GM21423 (cell line): ENCODE measurements at regions not wholly inside any gene's neighbourhood (a gene's known extent, or its start where the extent isn't known, plus 50 kb on each side); places are given as distances from the start of the nearest gene placed in this dataset.

Source experiments
- ATAC-seq: cut with Tn5 transposase; IDR thresholded peaks from one replicate; pipeline ENCODE4 v1.9.1; 2021; ENCODE audit warnings: mild to moderate bottlenecking, moderate library complexity; ENCODE audit not compliant: unreplicated experiment

GRCh38 chr3:118541796-118542195, 492.9 kb downstream of the IGSF11 start:
- no peak for ATAC-seq

DNA sequence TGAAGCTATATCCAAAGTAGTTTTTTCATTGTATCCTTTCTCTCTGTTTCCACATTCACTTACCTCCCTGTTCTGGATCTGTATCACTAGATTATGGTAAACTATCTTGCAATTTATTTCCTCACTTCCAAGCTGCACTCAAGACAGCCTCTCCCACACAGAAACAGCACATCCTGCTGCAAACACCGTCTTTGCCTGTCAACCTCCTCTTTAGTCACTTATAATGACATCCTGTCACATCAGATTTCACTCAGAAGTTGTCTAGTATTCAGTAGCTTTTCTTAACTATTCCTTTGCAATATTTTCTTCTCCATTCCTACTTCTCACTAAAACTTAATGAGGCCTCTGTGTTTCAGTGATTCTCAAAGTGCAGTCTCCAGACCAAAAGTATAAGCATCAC, 490.8 kb downstream of the IGSF11 start:
- ATAC-seq, result no peak

DNA sequence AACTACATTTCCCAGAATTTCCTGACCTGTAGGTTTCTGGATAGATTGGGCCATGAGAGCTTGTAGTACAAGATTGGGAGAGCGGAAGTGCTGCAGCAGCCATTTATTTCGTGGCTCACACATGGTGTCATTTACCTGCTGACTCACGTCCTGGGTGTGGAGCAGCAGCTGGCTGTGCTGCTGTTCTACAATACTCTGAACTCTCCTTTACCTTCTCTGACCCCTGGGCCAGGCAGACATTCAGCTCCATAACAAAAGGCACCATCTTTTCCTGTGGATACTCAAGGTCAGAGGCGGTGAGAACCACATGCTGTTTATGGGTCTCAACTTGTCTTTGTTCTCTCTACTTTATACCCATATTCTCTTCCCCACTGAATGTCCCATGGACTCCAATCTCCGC, 490.2 kb downstream of the IGSF11 start:
- ATAC-seq, result no peak

DNA sequence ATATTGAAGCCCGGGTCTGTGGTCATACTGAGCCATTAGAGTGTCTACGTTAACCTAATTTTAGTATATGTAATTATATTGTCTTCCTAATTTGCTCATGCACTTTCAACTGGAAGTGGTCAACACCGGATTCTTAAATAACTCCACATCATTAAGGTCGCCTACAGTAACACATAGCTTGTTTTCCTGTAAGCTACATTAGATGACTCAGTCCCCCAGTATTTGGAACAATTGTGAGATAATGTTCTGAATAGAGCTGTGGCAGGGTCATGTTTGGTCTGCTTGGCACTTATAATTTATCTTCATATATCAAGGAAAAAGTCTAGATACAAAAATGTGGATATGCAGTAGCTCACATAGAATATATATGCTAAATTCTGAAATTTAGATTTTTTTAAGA, 486.2 kb downstream of the IGSF11 start:
- ATAC-seq, result no peak

- no peak for ATAC-seq
Measured at GRCh38 chr3:118550122-118550521, 484.5 kb downstream of the IGSF11 start.

- ATAC-seq, result no peak
Measured at GRCh38 chr3:118550556-118550955, 484.1 kb downstream of the IGSF11 start.

- no peak for ATAC-seq
Measured at GRCh38 chr3:118554148-118554838, 480.4 kb downstream of the IGSF11 start.

DNA sequence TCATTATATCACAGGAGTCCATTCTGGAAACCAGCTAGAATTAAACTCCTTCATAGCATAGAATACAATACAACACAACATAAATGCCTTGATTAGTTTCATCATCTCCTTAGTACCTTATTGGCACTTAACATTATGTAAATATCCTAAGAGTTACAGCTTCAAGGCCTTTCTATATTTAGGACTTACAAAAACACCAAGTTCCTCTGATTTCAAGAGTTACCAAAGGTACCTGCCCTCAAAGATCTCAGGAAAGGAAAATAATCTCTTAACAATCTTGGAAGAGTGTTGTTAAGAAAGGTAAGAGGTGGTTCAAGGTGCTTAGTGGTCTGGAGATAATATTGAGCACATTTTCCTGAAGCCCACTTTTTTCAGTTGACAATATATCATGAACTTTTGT, 477.7 kb downstream of the IGSF11 start:
- ATAC-seq, result no peak

- ATAC-seq, result no peak
Measured at GRCh38 chr3:118557513-118557912, 477.1 kb downstream of the IGSF11 start.

- ATAC-seq, result no peak
Measured at GRCh38 chr3:118559286-118559685, 475.4 kb downstream of the IGSF11 start.

DNA sequence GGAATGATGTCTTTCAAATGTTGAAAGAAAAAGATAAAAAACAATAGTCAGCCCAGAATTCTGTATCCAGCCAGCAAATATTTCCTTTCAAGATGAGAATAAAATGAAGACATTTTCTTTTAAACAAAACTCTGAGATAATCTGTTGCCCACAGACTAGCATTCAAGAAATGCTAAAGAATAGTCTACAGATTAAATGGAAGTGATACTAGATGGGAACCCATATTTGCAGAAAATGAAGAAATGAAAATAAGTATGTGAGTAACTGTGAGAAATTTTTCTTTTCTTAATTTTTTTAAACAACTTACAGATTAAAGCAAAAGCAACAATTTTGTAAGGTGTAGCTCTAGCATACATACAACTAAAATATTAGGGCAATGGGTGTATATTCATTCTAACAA, 469.8 kb downstream of the IGSF11 start:
- ATAC-seq, result no peak

GRCh38 chr3:118573912-118574311, 460.7 kb downstream of the IGSF11 start:
- ATAC-seq, result no peak

- ATAC-seq, result no peak
Measured at GRCh38 chr3:118577055-118577777, 457.4 kb downstream of the IGSF11 start.

- ATAC-seq, result no peak
Measured at GRCh38 chr3:118578559-118578958, 456.1 kb downstream of the IGSF11 start.

DNA sequence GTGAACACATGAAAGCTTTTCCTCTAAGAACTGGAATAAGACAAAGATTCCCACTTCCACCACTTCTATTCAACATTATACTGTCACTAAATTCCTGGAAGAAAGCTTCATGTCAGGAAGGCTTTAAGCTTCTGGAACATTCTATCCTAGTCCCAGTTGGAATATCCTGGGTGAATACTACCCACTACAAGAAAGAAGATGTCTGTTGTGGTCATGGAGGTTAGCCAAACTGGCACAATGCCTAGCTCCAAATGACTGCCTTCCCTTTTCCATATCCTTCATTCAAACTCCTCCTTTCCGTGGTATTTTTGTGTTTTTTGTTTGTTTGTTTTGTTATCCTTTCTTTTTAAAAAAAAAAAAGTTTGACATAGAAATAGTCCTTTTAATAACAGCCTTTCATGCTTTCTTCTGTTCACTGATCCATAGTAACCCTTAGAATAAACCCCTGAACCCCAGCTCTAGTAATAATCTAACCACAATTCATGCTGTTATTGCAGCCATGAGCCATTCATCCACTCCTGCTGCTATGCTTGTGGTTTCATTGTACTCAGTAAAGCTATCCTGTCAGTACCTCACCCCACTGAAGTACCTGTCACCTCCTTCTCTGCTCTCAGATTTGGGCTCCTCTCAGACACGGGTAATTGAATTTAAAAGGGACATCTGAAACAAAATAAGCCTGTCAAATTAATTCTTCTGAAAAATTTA, 447.5 kb downstream of the IGSF11 start:
- ATAC-seq, result no peak

DNA sequence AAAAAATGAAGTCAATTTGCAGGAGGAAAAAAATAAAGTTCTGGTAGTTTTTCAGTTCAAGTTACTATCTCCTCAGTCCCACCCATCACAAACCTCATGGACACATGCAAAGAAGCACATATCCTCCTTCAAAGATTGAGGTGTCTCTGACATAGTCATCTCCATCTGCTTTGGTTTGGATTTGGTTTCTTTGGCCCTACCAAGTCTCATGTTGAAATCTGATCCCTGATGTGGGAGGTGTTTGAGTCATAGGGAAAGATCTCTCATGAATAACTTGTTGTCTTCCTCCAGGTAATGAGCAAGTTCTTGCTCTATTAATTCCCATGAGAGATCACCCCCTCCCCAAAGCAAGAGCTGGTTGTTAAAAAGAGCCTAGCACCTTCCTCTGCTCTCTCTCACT, 446.8 kb downstream of the IGSF11 start:
- no peak for ATAC-seq

DNA sequence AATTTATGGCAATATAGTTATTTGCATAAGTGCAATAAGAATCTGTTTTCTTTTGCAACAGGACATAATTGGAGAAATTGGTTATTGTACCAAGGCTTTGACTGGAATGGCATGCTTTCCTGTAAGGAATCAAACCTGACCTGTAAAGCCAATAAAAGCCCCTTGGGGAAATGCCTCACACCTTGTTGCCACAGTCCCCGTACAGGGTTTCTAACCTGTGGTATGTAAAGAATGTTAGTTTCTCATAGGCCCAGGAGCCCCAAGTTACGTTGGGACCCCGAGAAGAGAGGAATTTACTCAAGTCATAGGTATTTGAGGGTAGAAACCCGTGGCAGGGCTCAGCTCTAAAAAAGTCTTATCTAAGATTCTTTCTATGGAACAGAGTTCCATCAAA, 441.4 kb downstream of the IGSF11 start:
- no peak for ATAC-seq

DNA sequence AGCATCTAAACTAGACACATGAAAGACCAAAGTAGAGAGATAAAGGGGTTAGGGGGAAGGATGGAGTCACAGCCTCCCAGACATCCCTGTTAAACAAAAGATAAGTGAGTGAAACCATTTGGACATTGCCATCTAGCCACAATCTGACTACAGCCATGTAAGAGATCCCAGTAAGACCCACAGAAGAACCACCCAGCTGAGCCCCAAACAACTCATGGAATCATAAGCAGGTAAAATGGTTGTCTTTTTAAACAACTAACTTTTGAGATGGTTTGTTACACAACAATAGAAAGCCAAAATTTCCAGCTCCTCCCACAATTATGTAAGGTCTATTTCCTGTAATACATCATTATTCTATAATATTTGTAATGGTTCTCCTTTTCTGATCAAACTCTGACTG, 437.5 kb downstream of the IGSF11 start:
- no peak for ATAC-seq

- ATAC-seq, result no peak
Measured at GRCh38 chr3:118607915-118608820, 426.5 kb downstream of the IGSF11 start.

DNA sequence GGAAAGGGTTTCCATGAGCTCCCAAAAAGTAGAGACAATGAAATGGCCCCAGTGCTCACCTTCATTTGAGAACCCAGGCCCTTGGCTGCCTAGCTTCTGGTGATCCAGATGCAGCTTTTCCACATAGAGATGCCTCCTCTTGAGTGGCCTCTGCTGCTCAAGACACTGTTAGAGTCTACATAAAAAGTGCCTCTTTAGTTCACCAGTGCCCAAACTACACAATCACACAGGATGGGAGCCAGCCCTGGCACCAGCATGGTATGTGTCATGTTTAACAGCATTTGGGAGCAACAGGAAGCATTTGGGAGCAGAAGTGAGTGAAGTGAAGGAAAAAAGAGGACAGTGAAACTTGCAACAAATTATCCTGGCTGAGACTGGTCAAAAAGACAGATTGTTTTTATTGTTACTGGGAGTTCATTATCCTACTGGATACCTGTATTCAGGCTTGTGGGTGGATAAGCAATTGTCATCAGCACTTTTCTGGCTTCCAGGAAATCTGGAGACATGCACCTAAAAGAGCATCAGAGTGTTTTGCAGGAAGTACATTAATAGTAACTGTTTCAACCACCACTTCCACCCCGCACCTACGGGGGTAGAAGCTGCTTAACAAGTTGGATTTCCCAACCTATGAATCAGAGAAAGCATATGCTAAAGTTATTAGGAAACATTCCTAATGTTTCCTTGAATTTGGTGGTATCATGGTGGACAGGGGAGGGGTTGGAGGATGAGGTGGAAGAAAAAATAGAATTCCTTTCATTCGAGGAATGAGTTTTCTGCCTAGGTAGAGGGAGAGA, 416.2 kb downstream of the IGSF11 start:
- ATAC-seq, result no peak
